ENCODE measurements at regions not wholly inside any gene's neighbourhood (a gene's known extent, or its start where the extent isn't known, plus 50 kb on each side); places are given as distances from the start of the nearest gene placed in this dataset.

GRCh38 chr7:67401492-67401891 lies 404.9 kb downstream of the TYW1 start:
- no peak overlapping the region for H3K27ac ChIP-seq
- TF ChIP-seq CTCF (conservative IDR thresholded peaks at IDR 0.05) = no peak

DNA sequence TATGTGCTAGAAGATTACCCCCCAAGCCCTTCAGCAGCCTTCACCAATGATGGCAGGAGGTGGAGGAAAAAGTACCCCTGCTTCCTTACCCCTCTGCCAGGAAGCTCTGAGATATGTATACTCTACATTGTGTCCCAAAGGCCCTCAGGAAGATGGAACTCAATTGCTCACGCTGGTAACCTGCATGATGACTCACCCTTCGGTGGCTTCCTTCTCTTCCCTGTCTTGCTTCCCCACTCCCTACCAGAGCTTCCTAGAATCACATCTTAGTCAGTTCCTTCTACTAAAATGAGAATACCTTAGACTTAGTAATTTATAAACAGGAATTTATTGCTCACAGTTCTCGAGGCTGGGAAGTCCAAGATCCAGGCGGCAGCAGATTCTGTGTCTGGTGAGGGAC lies 405.6 kb downstream of the TYW1 start:
- no peak overlapping the region for H3K27ac ChIP-seq
- no peak for TF ChIP-seq CTCF (conservative IDR thresholded peaks at IDR 0.05)

DNA sequence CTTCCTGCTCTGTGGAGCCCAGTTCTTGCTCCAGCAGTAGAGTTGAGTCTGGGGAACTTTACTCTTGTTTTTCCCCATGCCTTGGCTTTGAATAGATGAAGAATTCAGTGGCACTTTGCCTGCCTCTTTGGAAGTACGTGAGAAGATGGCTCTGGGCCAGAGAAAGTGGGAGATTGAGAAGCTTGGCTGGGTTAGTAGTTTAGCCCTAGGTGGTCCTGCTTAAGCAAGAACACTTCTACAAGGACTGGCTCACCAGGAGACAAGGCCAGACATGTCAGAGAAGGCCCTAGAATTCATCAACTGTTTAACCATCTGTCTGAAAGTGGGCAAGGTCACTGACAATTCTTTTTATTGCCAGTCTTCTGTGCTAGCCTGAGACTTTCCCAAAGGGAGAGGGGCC lies 410.3 kb downstream of the TYW1 start:
- TF ChIP-seq CTCF (conservative IDR thresholded peaks at IDR 0.05) = no peak
- H3K27ac ChIP-seq = no peak overlapping the region

DNA sequence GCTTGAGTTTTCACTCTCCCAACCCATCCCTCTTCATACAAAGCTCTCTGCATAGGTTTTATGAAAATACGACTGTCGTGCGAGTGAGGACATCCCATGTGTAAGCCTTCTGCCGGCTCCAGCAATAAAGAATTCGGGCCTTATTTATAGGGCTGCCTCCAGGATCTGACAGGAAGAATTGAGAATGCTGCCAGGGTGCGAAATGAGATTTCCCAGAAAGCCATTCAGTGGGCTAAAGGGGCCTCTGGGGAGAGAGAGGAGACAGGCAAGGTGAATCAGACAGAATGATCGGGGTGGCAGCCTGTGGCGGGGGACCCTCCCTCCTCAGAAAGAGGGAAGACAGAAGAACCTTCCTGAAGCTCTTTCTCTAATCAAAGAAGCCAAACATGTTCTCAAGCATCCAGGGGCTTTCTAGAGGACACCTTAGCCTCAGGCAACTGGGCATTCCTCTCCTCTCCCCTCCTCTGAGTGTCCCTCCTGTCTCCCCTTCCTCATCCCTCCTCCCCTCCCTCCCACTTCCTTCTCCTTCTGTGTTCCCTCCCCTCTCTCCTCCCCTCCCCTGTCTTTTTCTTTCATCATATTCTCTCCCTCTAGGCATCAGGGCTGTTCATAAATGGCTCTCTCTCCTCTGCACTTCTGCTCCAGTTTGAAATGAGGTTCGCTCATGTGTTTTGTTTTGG lies 410.9 kb downstream of the TYW1 start:
- no peak overlapping the region for H3K27ac ChIP-seq
- TF ChIP-seq CTCF (conservative IDR thresholded peaks at IDR 0.05) = no peak

GRCh38 chr7:67408109-67408508 lies 411.5 kb downstream of the TYW1 start:
- TF ChIP-seq CTCF (conservative IDR thresholded peaks at IDR 0.05) = no peak
- H3K27ac ChIP-seq = no peak overlapping the region

DNA sequence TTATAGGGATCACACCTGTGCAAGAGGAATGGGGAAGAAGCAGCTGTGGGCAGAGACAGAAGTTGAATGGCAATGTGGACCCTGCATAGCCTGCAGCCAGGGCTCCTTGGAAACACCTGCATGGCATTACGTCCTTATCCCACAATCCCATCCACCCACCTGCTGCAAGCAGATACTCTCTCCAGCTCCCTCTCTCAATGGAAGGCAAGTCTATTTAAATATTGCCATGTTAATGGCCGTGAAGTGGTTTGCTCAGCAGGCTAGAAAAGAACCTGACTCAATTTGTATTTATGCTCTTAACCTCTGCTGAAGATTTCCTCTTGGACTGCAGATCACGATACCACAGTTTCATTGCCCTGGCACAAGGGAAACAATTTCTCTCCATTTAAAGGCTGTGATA lies 417.0 kb downstream of the TYW1 start:
- H3K27ac ChIP-seq = no peak overlapping the region
- no peak for TF ChIP-seq CTCF (conservative IDR thresholded peaks at IDR 0.05)

DNA sequence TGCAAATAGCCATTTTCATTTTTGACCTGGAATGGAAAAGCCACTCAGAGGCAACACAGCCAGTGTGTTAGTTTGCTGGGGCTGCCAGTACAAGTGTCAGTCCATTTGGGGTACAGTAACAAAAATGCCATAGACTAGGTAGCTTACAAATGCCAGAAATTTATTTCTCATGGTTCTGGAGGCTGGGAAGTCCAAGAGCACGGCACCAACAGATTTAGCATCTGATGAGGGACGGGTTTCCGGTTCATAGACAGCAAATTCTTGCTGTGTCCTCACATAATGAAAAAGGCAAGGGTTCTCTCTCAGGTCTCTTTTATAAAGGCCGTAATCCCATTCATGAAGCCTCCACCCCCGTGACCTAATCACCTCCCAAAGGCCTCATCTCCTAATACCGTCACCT lies 418.2 kb downstream of the TYW1 start:
- no peak for TF ChIP-seq CTCF (conservative IDR thresholded peaks at IDR 0.05)
- no peak overlapping the region for H3K27ac ChIP-seq

All from VCaP (cell line).